Esophagus squamous epithelium (tissue), 5 donors: ENCODE measurements at regions not wholly inside any gene's neighbourhood (a gene's known extent, or its start where the extent isn't known, plus 50 kb on each side); places are given as distances from the start of the nearest gene placed in this dataset.

Source experiments
- DNase-seq: peaks from one replicate; lab custom pipeline; 2025; lab: John Stamatoyannopoulos, UW
- H3K27ac ChIP-seq, 4 donors: fragments of 200-600 bp; sonication (generic); one replicate each; pipeline ENCODE4 v1.5.1; 2016 to 2019; ENCODE audit warnings: mild to moderate bottlenecking in 1 of 4
- H3K27me3 ChIP-seq, 4 donors: fragments of 200-600 bp; sonication (generic); 1 replicate in 3 of 4; 2 replicates in 1 of 4; pipeline versions ENCODE4 v1.5.1 to v1.6.0; 2017 to 2021; ENCODE audit warnings: antibody characterized with exemption in 1 of 4
- H3K36me3 ChIP-seq, 3 donors: fragments of 200-600 bp; sonication (generic); one replicate each; pipeline ENCODE4 v1.5.1; 2016 to 2019
- H3K4me1 ChIP-seq, 3 donors: fragments of 200-600 bp; sonication (generic); one replicate each; pipeline ENCODE4 v1.5.1; 2017 to 2019
- H3K4me3 ChIP-seq, 4 donors: fragments of 200-600 bp; sonication (generic); 1 replicate in 3 of 4; 2 replicates in 1 of 4; pipeline ENCODE4 v1.5.1; 2016 to 2019; ENCODE audit warnings: mild to moderate bottlenecking in 2 of 4, moderate library complexity in 1 of 4
- H3K9me3 ChIP-seq, 3 donors: fragments of 200-600 bp; sonication (generic); one replicate each; pipeline ENCODE4 v1.5.1; 2016 to 2019
- POLR2A ChIP-seq, 4 donors: fragments of 450-650 bp; IDR thresholded peaks; one replicate each; pipeline ENCODE4 v1.6.1; 2017; ENCODE audit warnings: antibody characterized with exemption in 4 of 4, mild to moderate bottlenecking in 4 of 4, moderate library complexity in 3 of 4
- WGBS, 2 donors: methylation state at CpG; one replicate each; pipeline ENCODE4 v1.1.5; 2018; 5-methylcytosine and 5-hydroxymethylcytosine counted together
- intact Hi-C: fragments of 100-400 bp; cut with DNase I; formaldehyde crosslinking; loops from one replicate; pipeline ENCODE4 v1.15.0; 2022
- TF ChIP-seq, protein P1 (sequence below), 6 experiments: fragments of 450-650 bp in 4 of 6; fragments of 200-600 bp in 2 of 6; sonication (generic) in 2 of 6; IDR thresholded peaks; one replicate each; pipeline ENCODE4 v1.5.1; 2016 to 2019; ENCODE audit warnings: antibody characterized with exemption in 6 of 6, mild to moderate bottlenecking in 4 of 6, moderate library complexity in 4 of 6
- donor health status: DM: yes; HTN: yes; CAD: no.

DNA sequence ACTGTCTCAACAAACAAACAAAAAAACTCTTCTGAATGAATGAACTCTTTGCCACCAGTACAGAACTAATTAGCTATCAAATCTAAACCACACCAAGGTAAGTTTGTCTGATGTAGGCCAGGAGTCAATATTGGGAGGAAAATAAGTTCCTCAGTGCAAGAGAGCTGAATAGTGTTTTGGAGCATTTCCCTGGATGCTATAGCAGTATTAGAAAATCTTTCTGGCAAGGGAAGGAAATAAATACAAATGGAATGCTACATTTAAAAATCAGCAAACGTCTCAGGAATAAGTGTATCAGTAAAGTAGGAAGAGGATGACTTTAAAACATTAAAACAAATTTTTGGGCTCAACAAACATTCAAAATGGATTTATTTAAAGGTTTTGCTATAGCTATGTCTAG, 81.3 kb upstream of the TMTC4 start:
- Histone ChIP-seq H3K9me3 (no peaks in the 10 kb centered on the region), H3K4me3 (no peak overlapping the region), H3K27me3 (no peaks in the 10 kb centered on the region), H3K27ac (no peak overlapping the region), H3K4me1 (peaks cover 0 to 16% (median 0%) of the 10 kb centered on the region in 3 donors), H3K36me3 (no peaks in the 10 kb centered on the region)
- no peak for DNase-seq
- WGBS, 2 donors: 47 to 56% methylated on average over 1 of the region's 1 CpG
- intact Hi-C loops: no loop called here
- TF ChIP-seq POLR2A (IDR thresholded peaks at IDR 0.05): no peak
- TF ChIP-seq, protein P1, sequence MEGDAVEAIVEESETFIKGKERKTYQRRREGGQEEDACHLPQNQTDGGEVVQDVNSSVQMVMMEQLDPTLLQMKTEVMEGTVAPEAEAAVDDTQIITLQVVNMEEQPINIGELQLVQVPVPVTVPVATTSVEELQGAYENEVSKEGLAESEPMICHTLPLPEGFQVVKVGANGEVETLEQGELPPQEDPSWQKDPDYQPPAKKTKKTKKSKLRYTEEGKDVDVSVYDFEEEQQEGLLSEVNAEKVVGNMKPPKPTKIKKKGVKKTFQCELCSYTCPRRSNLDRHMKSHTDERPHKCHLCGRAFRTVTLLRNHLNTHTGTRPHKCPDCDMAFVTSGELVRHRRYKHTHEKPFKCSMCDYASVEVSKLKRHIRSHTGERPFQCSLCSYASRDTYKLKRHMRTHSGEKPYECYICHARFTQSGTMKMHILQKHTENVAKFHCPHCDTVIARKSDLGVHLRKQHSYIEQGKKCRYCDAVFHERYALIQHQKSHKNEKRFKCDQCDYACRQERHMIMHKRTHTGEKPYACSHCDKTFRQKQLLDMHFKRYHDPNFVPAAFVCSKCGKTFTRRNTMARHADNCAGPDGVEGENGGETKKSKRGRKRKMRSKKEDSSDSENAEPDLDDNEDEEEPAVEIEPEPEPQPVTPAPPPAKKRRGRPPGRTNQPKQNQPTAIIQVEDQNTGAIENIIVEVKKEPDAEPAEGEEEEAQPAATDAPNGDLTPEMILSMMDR (IDR thresholded peaks at IDR 0.05): no peak

DNA sequence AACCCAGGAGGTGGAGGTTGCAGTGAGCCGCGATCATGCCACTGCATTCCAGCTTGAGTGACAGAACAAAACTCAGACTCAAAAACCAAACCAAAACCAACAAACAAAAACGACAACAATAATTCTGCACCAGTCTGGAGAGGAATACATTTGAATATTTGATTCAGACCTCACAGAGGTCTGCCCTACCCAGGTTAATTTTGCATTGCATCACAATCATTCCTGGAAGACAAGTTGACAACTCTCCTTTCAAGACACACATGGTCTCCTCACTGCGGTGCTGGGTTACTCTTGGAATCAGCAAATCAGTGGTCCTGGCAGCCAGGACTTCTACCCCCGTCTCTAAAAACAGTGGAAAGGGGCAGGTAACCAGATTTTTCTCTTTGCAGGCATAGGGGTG, 79.9 kb upstream of the TMTC4 start:
- TF ChIP-seq, protein P1 (IDR thresholded peaks at IDR 0.05): no peak
- TF ChIP-seq POLR2A (IDR thresholded peaks at IDR 0.05): no peak
- H3K4me3 ChIP-seq: no peak overlapping the region
- peaks cover 0 to 16% (median 0%) of the 10 kb centered on the region in 3 donors for H3K4me1 ChIP-seq
- no peak for DNase-seq
- no peaks in the 10 kb centered on the region for H3K9me3 ChIP-seq
- WGBS, 2 donors: 81 to 89% methylated on average over 4 of the region's 5 CpGs
- H3K36me3 ChIP-seq: no peaks in the 10 kb centered on the region
- no peaks in the 10 kb centered on the region for H3K27me3 ChIP-seq
- intact Hi-C loops: no loop called here
- H3K27ac ChIP-seq: no peak overlapping the region

DNA sequence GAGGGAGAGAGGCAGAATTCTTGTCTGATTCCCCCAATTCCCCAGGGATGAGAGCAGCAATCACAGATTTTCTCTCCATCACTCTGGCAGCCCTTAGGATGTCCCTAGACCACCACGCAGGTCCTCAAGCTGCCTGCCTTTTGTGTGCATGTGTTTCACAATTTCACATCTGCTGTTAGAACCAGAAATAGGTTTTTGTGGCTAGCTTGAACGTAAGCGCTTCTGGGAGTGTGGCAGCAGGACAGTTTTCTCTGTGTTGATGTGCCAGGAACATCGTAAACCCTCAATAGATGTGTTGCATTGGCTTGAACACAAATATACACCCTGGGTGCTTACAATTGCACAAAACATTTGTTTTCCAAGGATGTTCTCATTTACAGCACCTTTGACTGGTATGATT, 78.8 kb upstream of the TMTC4 start:
- TF ChIP-seq POLR2A (IDR thresholded peaks at IDR 0.05): no peak
- TF ChIP-seq, protein P1 (IDR thresholded peaks at IDR 0.05): no peak
- Histone ChIP-seq H3K9me3 (no peaks in the 10 kb centered on the region), H3K27ac (peak overlapping the region in 2 of 4 donors; percentile 57 to 58), H3K4me1 (peaks cover 0 to 16% (median 0%) of the 10 kb centered on the region in 3 donors), H3K4me3 (no peak overlapping the region), H3K36me3 (no peaks in the 10 kb centered on the region), H3K27me3 (no peaks in the 10 kb centered on the region)
- no peak for DNase-seq
- 70 to 77% methylated on average over 3 to 4 of the region's 4 CpGs for WGBS, 2 donors
- intact Hi-C loops: no loop called here

DNA sequence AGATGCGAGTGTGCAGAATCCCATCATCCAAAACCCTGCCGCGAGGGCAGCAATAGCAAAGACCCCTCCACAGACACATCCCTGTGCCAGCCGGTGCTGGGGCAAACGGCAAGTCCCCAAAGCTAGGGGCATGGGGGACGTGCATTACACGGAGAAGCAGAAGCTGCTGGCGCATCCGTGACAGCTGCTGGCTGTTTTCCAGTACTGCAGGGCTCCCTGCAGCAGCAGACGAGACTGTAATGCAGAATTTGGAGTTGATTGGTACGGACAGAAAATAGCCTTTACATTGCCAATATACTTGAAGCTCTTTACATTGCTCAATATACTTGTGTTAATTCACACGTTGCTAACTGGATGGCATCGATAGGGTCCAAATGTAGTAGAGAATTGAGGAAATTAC, 77.2 kb upstream of the TMTC4 start:
- intact Hi-C loops: no loop called here
- H3K27ac ChIP-seq: no peak overlapping the region
- H3K4me3 ChIP-seq: no peak overlapping the region
- H3K4me1 ChIP-seq: peaks cover 0 to 16% (median 0%) of the 10 kb centered on the region in 3 donors
- TF ChIP-seq, protein P1 (IDR thresholded peaks at IDR 0.05): no peak
- no peak for TF ChIP-seq POLR2A (IDR thresholded peaks at IDR 0.05)
- no peak for DNase-seq
- no peaks in the 10 kb centered on the region for H3K27me3 ChIP-seq
- no peaks in the 10 kb centered on the region for H3K36me3 ChIP-seq
- WGBS, 2 donors: 60 to 72% methylated on average over 7 to 9 of the region's 13 CpGs
- no peaks in the 10 kb centered on the region for H3K9me3 ChIP-seq

DNA sequence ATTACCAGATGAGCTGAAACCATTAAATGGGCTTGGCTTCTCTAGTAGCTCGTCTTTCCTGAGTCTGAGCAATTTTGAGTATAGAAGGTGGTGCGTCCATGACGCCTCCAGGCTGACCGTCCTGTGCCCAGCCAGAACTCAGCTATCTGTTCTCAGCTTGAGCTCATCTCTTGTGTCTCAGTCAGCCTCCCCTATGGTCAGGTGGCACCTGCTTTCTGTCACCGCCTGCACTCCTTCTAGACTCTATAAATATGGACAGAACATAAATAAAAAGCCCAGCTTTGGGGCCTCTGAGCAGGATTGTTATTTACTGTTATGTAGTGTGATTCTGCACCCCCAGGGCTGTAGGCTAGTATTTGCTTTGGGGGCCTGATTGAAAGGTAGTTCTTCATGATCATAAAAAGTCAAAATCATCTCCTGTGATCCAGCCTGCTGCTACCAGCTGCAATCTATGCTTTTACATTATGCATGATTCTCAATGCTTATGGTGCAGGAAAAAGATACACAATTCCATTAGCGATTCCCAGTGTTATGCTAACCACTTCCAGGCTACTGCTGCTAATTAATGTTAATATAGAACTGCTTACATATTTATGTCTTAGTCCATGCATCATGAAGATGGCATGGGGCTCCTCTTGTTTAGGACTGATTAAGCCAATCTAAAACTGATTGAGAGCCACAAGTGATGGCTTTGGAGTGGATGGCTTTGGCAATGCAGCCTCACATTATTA, 72.5 kb upstream of the TMTC4 start:
- Histone ChIP-seq H3K27ac (no peak overlapping the region), H3K36me3 (no peaks in the 10 kb centered on the region), H3K9me3 (no peaks in the 10 kb centered on the region), H3K4me1 (peaks cover 0 to 5% (median 0%) of the 10 kb centered on the region in 3 donors), H3K4me3 (no peak overlapping the region), H3K27me3 (no peaks in the 10 kb centered on the region)
- no peak for DNase-seq
- TF ChIP-seq, protein P1 (IDR thresholded peaks at IDR 0.05): no peak
- TF ChIP-seq POLR2A (IDR thresholded peaks at IDR 0.05): no peak
- intact Hi-C loops: no loop called here
- 93% methylated on average over 6 of the region's 6 CpGs for WGBS, 2 donors
